Stimulated activated CD8-positive, alpha-beta memory T cell treated with anti-CD3 and anti-CD28 coated beads, Interleukin-12 subunit alpha, Interleukin-12 subunit beta, amount 100 ng/mL, for 24 hours (primary cell): ENCODE measurements at regions not wholly inside any gene's neighbourhood (a gene's known extent, or its start where the extent isn't known, plus 50 kb on each side); places are given as distances from the start of the nearest gene placed in this dataset.

Experiments used
- DNase-seq: peaks from one replicate; pipeline ENCODE4 v3.0.0-alpha.2; 2020; ENCODE audit errors: extremely low read depth

GRCh38 chr9:91040371-91041215 lies 239.0 kb downstream of the SYK start:
- DNase-seq, result no peak

GRCh38 chr9:91042024-91042423 lies 240.4 kb downstream of the SYK start:
- no peak for DNase-seq

- no peak for DNase-seq
These were observed 240.9 kb downstream of the SYK start for GRCh38 chr9:91042541-91042940.

GRCh38 chr9:91043056-91043810 lies 241.6 kb downstream of the SYK start:
- DNase-seq, result no peak

GRCh38 chr9:91043811-91044175 lies 242.2 kb downstream of the SYK start:
- no peak for DNase-seq

GRCh38 chr9:91044354-91044753 lies 242.7 kb downstream of the SYK start:
- no peak for DNase-seq

- DNase-seq, result no peak
These were observed 243.4 kb downstream of the SYK start for GRCh38 chr9:91045041-91045440.

- peak; percentile 35 for DNase-seq
These were observed 245.9 kb downstream of the SYK start for GRCh38 chr9:91047529-91047928.

GRCh38 chr9:91047993-91048607 lies 246.5 kb downstream of the SYK start:
- DNase-seq, result no peak

GRCh38 chr9:91048749-91049148 lies 247.1 kb downstream of the SYK start:
- no peak for DNase-seq

- DNase-seq, result no peak
These were observed 252.2 kb downstream of the SYK start for GRCh38 chr9:91053824-91054223.

GRCh38 chr9:91055845-91056244 lies 254.2 kb downstream of the SYK start:
- DNase-seq, result no peak

- no peak for DNase-seq
These were observed 254.9 kb downstream of the SYK start for GRCh38 chr9:91056486-91056885.

- no peak for DNase-seq
These were observed 255.3 kb downstream of the SYK start for GRCh38 chr9:91056917-91057316.

GRCh38 chr9:91059713-91060112 lies 258.1 kb downstream of the SYK start:
- no peak for DNase-seq

- no peak for DNase-seq
These were observed 259.1 kb downstream of the SYK start for GRCh38 chr9:91060520-91061343.

- DNase-seq, result no peak
These were observed 259.9 kb downstream of the SYK start for GRCh38 chr9:91061506-91061905.

GRCh38 chr9:91062281-91062680 lies 260.7 kb downstream of the SYK start:
- DNase-seq, result no peak

GRCh38 chr9:91063471-91063870 lies 261.9 kb downstream of the SYK start:
- no peak for DNase-seq

GRCh38 chr9:91065231-91066041 lies 263.8 kb downstream of the SYK start:
- no peak for DNase-seq

GRCh38 chr9:91066042-91066415 lies 264.4 kb downstream of the SYK start:
- DNase-seq, result no peak
